ENCODE measurements at regions not wholly inside any gene's neighbourhood (a gene's known extent, or its start where the extent isn't known, plus 50 kb on each side); places are given as distances from the start of the nearest gene placed in this dataset.

DNA sequence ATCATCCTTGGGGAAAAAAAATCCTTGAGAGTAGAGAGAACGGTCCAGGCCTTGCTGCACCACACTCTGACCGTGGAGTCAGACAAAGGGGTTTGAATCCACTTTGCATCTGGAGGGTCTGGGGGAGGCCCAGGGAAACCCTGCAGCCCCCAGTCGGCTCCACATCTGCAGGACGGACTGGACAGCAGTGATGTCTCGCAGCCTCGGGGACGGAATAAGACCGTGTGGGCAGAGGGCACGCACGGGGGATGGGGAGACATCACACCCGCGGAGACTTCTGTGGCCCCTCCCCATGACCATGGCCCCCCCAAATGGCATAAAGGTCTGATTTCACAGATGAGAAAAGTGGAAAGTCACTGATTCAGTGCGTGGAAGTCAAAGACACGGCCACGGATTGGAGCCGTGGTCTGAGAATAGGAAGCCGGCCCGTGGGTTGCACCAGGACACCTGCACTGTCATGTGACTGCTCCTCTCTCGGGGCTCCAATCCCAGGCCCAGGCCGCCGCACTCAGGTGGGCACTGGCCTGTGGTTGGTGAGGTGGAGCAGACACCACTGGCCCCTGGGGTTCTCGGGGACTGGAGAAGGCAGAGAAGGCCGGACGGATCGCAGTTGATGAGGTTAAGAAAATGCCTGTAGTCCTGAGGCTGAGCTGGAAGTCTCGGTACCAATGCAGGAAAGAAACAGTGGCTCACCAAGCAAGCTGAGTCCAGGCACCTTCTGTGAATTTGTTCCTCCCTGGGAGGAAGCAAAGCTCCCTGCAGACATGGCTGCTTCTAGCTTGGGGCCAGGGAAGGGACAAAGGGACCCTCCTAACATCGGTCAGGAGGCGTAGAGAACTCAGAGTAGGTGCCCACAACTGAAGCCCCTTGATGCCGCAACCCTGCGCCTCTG is 61.8 kb downstream of the RTP5 start:
- no peak for TF ChIP-seq PPARA (CRISPR knock-in tag; IDR thresholded peaks at IDR 0.05; ENCODE audit: borderline replicate concordance)
- TF ChIP-seq ARNTL (CRISPR knock-in tag; IDR thresholded peaks at IDR 0.05; ENCODE audit: borderline replicate concordance, low read depth): no peak
- TF ChIP-seq, protein P1, sequence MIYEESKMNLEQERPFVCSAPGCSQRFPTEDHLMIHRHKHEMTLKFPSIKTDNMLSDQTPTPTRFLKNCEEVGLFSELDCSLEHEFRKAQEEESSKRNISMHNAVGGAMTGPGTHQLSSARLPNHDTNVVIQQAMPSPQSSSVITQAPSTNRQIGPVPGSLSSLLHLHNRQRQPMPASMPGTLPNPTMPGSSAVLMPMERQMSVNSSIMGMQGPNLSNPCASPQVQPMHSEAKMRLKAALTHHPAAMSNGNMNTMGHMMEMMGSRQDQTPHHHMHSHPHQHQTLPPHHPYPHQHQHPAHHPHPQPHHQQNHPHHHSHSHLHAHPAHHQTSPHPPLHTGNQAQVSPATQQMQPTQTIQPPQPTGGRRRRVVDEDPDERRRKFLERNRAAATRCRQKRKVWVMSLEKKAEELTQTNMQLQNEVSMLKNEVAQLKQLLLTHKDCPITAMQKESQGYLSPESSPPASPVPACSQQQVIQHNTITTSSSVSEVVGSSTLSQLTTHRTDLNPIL (CRISPR knock-in tag; IDR thresholded peaks at IDR 0.05; ENCODE audit: low read depth): no peak
- no peak for TF ChIP-seq SNAI2 (CRISPR knock-in tag; IDR thresholded peaks at IDR 0.05)
- no peak for TF ChIP-seq ZFP3 (CRISPR knock-in tag; IDR thresholded peaks at IDR 0.05)
- no peak for TF ChIP-seq ZNF8 (CRISPR knock-in tag; IDR thresholded peaks at IDR 0.05)

All from SK-N-SH treated with all-trans-retinoic acid at 6 μM for 48 hours (cell line).